K562 (cell line): ENCODE measurements at regions not wholly inside any gene's neighbourhood (a gene's known extent, or its start where the extent isn't known, plus 50 kb on each side); places are given as distances from the start of the nearest gene placed in this dataset.

Experiments used
- BRD4 ChIP-seq: fragments of 200-600 bp; sonication (generic); IDR thresholded peaks from 2 replicates; pipeline ENCODE4 v1.6.1; 2017; ENCODE audit warnings: inconsistent platforms
- CBX5 ChIP-seq: IDR thresholded peaks from 2 replicates; pipeline ENCODE4 v1.6.1; 2014; ENCODE audit warnings: low read depth, borderline replicate concordance
- E2F8 ChIP-seq: fragments of 450-650 bp; IDR thresholded peaks from 2 replicates; pipeline ENCODE4 v1.7.1; 2018; ENCODE audit warnings: mild to moderate bottlenecking, low read depth; ENCODE audit not compliant: partially characterized antibody
- ELF4 ChIP-seq: fragments of 450-650 bp; formaldehyde crosslinking; IDR thresholded peaks from 2 replicates; pipeline ENCODE4 v1.4.0; 2022; ENCODE audit warnings: missing genetic modification characterization
- FOSL1 ChIP-seq: fragments of 200-800 bp; sonication (Bioruptor generic); conservative IDR thresholded peaks from 2 replicates; pipeline ENCODE4 v1.6.1; 2016; ENCODE audit warnings: missing genetic modification characterization, missing compliant biosample characterization
- FOXK1 ChIP-seq: sonication (generic); formaldehyde crosslinking; IDR thresholded peaks from 2 replicates; pipeline ENCODE4 v1.8.0; 2022; ENCODE audit warnings: missing genetic modification reagents, mild to moderate bottlenecking, borderline replicate concordance
- HINFP ChIP-seq: fragments of 450-650 bp; conservative IDR thresholded peaks from 2 replicates; pipeline ENCODE4 v1.6.1; 2016; ENCODE audit warnings: missing genetic modification characterization, low read depth, mild to moderate bottlenecking, control low read depth, missing compliant biosample characterization
- ID3 ChIP-seq, 2 experiments: fragments of 250-450 bp in 1 of 2; fragments of 450-650 bp in 1 of 2; sonication (Bioruptor Pico) in 1 of 2; IDR thresholded peaks; 2 replicates each; pipeline versions ENCODE4 v1.6.1 to v1.8.0; 2016 to 2021; ENCODE audit warnings: mild to moderate bottlenecking in 2 of 2, moderate library complexity in 2 of 2, missing compliant biosample characterization in 1 of 2, missing genetic modification characterization in 1 of 2
- IFI16 ChIP-seq: fragments of 250-450 bp; sonication (Bioruptor Pico); IDR thresholded peaks from 2 replicates; pipeline ENCODE4 v2.1.2; 2022; ENCODE audit warnings: mild to moderate bottlenecking, inconsistent platforms
- KDM2B ChIP-seq: fragments of 250-450 bp; sonication (Bioruptor Pico); IDR thresholded peaks from 2 replicates; pipeline ENCODE4 v1.8.0; 2021; ENCODE audit warnings: mild to moderate bottlenecking, moderate library complexity
- MCM7 ChIP-seq, 2 experiments: fragments of 450-650 bp; IDR thresholded peaks; 2 replicates each; pipeline ENCODE4 v1.6.1; 2016 to 2018
- PATZ1 ChIP-seq: fragments of 250-450 bp; sonication (Bioruptor Pico); IDR thresholded peaks from 2 replicates; pipeline ENCODE4 v1.5.0; 2020; ENCODE audit warnings: mild to moderate bottlenecking, borderline replicate concordance
- PHB2 ChIP-seq: fragments of 450-650 bp; IDR thresholded peaks from 2 replicates; pipeline ENCODE4 v1.6.1; 2017; ENCODE audit warnings: low read depth
- POU5F1 ChIP-seq: fragments of 150-350 bp; IDR thresholded peaks from 2 replicates; pipeline ENCODE4 v1.6.1; 2014; ENCODE audit warnings: borderline replicate concordance, low read length, low read depth, mild to moderate bottlenecking; ENCODE audit not compliant: partially characterized antibody
- ZNF217 ChIP-seq: sonication (generic); formaldehyde crosslinking; IDR thresholded peaks from 2 replicates; pipeline ENCODE4 v1.8.0; 2022; ENCODE audit warnings: mild to moderate bottlenecking, missing genetic modification reagents
- ZNF316 ChIP-seq: fragments of 450-650 bp; IDR thresholded peaks from 2 replicates; pipeline ENCODE4 v1.6.1; 2016

- TF ChIP-seq CBX5 (no peak), E2F8 (no peak), BRD4 (no peak), ID3 (CRISPR knock-in tag; IDR thresholded peaks at IDR 0.05) (no peak), ID3 (tag; IDR thresholded peaks at IDR 0.05) (no peak), KDM2B (CRISPR knock-in tag) (no peak), PATZ1 (CRISPR knock-in tag) (no peak), ZNF316 (no peak), HINFP (tag) (no peak), POU5F1 (no peak), PHB2 (no peak), ELF4 (CRISPR knock-in tag) (no peak), IFI16 (CRISPR knock-in tag) (no peak), FOXK1 (no peak), FOSL1 (peak; percentile 64), ZNF217 (CRISPR knock-in tag) (no peak), MCM7 (IDR thresholded peaks at IDR 0.05) (no peak)
Measured at GRCh38 chr2:126994340-126994777, 95.7 kb downstream of the TEX51 start (continued).
